Type B pancreatic cell (in vitro differentiated cells): ENCODE measurements at regions not wholly inside any gene's neighbourhood (a gene's known extent, or its start where the extent isn't known, plus 50 kb on each side); places are given as distances from the start of the nearest gene placed in this dataset.

Experiments
- DNase-seq: peaks from one replicate; pipeline ENCODE4 v3.0.0; 2021; ENCODE audit warnings: mixed read lengths; ENCODE audit not compliant: unreplicated experiment; ENCODE audit errors: extremely low spot score
- H3K27ac Mint-ChIP-seq: 2 replicates; pipeline ENCODE4 v1.8.0; 2021; ENCODE audit warnings: mild to moderate bottlenecking, mixed read lengths
- H3K27me3 Mint-ChIP-seq: 2 replicates; pipeline ENCODE4 v1.8.0; 2021; ENCODE audit warnings: mixed read lengths
- H3K36me3 Mint-ChIP-seq: 2 replicates; pipeline ENCODE4 v1.8.0; 2021; ENCODE audit warnings: mixed read lengths
- H3K4me1 Mint-ChIP-seq: one replicate; pipeline ENCODE4 v1.8.0; 2021; ENCODE audit warnings: mixed read lengths; ENCODE audit not compliant: unreplicated experiment
- H3K4me3 Mint-ChIP-seq: 2 replicates; pipeline ENCODE4 v1.8.0; 2021; ENCODE audit warnings: mild to moderate bottlenecking, mixed read lengths
- H3K9me3 Mint-ChIP-seq: 2 replicates; pipeline ENCODE4 v1.8.0; 2021; ENCODE audit warnings: mixed read lengths
- CTCF ChIP-seq: fragments of 200-600 bp; sonication (generic); conservative IDR thresholded peaks from 2 replicates; pipeline ENCODE4 v1.5.0; 2021; ENCODE audit warnings: antibody characterized with exemption, mild to moderate bottlenecking

GRCh38 chr13:76148926-76149325, 512.8 kb downstream of the LMO7 start:
- no peak overlapping the region for H3K4me3 Mint-ChIP-seq
- H3K4me1 Mint-ChIP-seq, result no peaks in the 10 kb centered on the region
- H3K27ac Mint-ChIP-seq, result no peak overlapping the region
- no peaks in the 10 kb centered on the region for H3K9me3 Mint-ChIP-seq
- H3K36me3 Mint-ChIP-seq, result no peaks in the 10 kb centered on the region
- H3K27me3 Mint-ChIP-seq, result peaks cover 3% of the 10 kb centered on the region
- TF ChIP-seq CTCF, result no peak
- no peak for DNase-seq

GRCh38 chr13:76148374-76148773, 512.2 kb downstream of the LMO7 start:
- no peak overlapping the region for H3K27ac Mint-ChIP-seq
- peaks cover 3% of the 10 kb centered on the region for H3K27me3 Mint-ChIP-seq
- no peaks in the 10 kb centered on the region for H3K4me1 Mint-ChIP-seq
- no peak for DNase-seq
- no peak for TF ChIP-seq CTCF
- H3K9me3 Mint-ChIP-seq, result no peaks in the 10 kb centered on the region
- no peak overlapping the region for H3K4me3 Mint-ChIP-seq
- no peaks in the 10 kb centered on the region for H3K36me3 Mint-ChIP-seq

- no peak for TF ChIP-seq CTCF
- DNase-seq, result no peak
- Mint-ChIP-seq H3K27ac (no peak overlapping the region), H3K36me3 (no peaks in the 10 kb centered on the region), H3K9me3 (no peaks in the 10 kb centered on the region), H3K27me3 (no peaks in the 10 kb centered on the region), H3K4me3 (no peak overlapping the region), H3K4me1 (peaks cover 7% of the 10 kb centered on the region)
Observed at GRCh38 chr13:76132532-76132931, 496.4 kb downstream of the LMO7 start.

DNA sequence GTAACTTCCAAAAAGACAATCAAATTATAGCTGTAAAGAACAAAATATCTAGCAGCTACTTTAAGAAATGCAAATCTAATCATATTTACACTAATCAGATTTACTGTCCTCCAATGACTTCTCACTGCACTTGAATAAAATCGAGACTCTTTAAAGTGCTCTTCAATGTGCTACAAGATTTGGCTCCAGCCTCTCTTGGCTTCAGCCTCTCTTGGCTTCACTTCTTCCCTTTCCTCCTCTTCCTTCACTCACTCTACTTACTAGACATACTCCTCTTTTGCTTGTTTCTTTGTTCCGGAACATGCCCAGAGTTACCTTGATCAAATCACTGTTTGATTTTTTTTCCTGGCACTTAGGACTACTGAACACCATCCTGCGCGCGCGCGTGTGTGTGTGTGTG, 495.4 kb downstream of the LMO7 start:
- TF ChIP-seq CTCF, result no peak
- Mint-ChIP-seq H3K36me3 (no peaks in the 10 kb centered on the region), H3K4me1 (peaks cover 7% of the 10 kb centered on the region), H3K4me3 (no peak overlapping the region), H3K27me3 (no peaks in the 10 kb centered on the region), H3K27ac (no peak overlapping the region), H3K9me3 (no peaks in the 10 kb centered on the region)
- DNase-seq, result no peak

DNA sequence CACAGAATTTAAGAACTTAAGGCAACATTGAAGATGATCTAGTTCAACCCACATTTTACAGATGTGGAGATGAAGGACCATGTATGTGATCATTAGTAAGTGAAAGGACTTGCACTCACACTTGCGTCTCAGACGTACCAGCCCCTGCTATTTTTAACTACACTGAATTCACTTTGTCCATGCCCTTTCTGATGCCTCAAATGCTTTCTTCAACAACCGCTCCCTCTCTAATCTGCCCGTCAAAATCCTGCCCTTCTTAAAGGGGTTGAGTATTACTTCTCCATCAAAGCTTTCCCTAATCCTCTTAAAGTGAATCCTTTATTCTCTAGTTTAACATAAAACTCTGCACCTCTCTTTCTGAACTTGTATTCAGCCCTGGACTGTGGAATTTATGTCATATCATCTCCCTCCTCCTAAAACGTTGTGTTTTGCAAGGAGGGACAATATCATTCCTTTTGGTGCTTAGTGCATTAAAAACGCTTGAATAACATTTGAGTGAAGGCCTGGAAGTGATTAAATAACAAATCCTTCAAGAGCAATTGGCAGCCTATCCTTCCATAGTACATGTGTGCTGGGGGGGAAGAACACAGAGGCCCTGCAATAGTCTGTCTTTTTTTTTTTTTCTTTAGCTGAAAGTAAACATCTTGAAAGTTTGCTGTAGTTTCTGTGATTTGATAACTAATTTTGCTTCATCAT, 493.3 kb downstream of the LMO7 start:
- H3K36me3 Mint-ChIP-seq, result no peaks in the 10 kb centered on the region
- no peak for DNase-seq
- H3K9me3 Mint-ChIP-seq, result no peaks in the 10 kb centered on the region
- no peak overlapping the region for H3K27ac Mint-ChIP-seq
- H3K4me1 Mint-ChIP-seq, result peaks cover 7% of the 10 kb centered on the region
- no peak overlapping the region for H3K4me3 Mint-ChIP-seq
- TF ChIP-seq CTCF, result no peak
- no peaks in the 10 kb centered on the region for H3K27me3 Mint-ChIP-seq

DNA sequence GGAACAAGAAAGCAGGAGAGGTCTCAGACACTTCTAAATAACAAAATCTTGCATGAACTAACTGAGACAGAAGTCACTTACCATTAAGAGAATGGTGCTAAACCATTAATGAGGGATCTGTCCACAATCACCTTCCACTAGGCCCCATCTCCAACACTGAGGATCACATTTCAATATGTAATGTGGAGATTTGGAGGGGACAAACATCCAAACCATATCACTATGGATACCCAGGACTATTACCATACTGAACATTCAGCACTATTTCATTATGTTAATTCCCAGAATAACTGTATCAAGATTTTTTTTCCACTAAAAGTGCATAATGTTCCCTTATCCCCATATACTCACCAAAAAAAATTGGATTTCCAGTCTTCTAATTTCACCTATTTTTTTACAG, 491.8 kb downstream of the LMO7 start:
- Mint-ChIP-seq H3K4me3 (no peak overlapping the region), H3K27me3 (no peaks in the 10 kb centered on the region), H3K27ac (no peak overlapping the region), H3K4me1 (peaks cover 7% of the 10 kb centered on the region), H3K9me3 (peaks cover 8% of the 10 kb centered on the region), H3K36me3 (peaks cover 3% of the 10 kb centered on the region)
- TF ChIP-seq CTCF, result no peak
- no peak for DNase-seq
